SH-SY5Y (cell line): ENCODE measurements at regions not wholly inside any gene's neighbourhood (a gene's known extent, or its start where the extent isn't known, plus 50 kb on each side); places are given as distances from the start of the nearest gene placed in this dataset.

Source experiments
- GATA2 ChIP-seq: IDR thresholded peaks from 2 replicates; pipeline ENCODE4 v1.6.1; 2011; ENCODE audit warnings: mild to moderate bottlenecking, low read depth, low read length
- GATA3 ChIP-seq: IDR thresholded peaks from 2 replicates; pipeline ENCODE4 v1.6.1; 2011; ENCODE audit warnings: low read depth, mild to moderate bottlenecking, low read length, moderate library complexity

- TF ChIP-seq GATA3 (no peak), GATA2 (no peak)
These were observed 684.6 kb upstream of the SOX11 start for GRCh38 chr2:5007596-5007995.
